Caco-2 (cell line): ENCODE measurements at regions not wholly inside any gene's neighbourhood (a gene's known extent, or its start where the extent isn't known, plus 50 kb on each side); places are given as distances from the start of the nearest gene placed in this dataset.

Experiments used
- BruUV-seq: library from RNA; stranded (reverse); fragments of 400-500 nt; replicated peaks from 2 replicates; lab custom pipeline; 2021; lab: Mats Ljungman, UMichigan
- CTCF ChIA-PET: fragments of 300-600 bp; sonication (Branson Sonifier 250); formaldehyde crosslinking; loops from one replicate; lab custom pipeline; 2022; ENCODE audit warnings: antibody characterized with exemption; lab: Charles Lee
- POLR2A ChIA-PET: fragments of 300-600 bp; sonication (Branson Sonifier 250); formaldehyde crosslinking; loops from one replicate; lab custom pipeline; 2022; ENCODE audit warnings: antibody characterized with exemption; lab: Charles Lee
- DNase-seq, 2 experiments: peaks; one replicate each; pipeline versions ENCODE4 v3.0.0 to v3.0.0-alpha.2; 2020 to 2022
- H3K27me3 ChIP-seq: replicated peaks from 2 replicates; pipeline ENCODE4 v1.6.0; 2011; ENCODE audit warnings: low read length; ENCODE audit not compliant: control insufficient read depth, insufficient read depth
- H3K36me3 ChIP-seq: 2 replicates; pipeline ENCODE4 v1.5.1; 2011; ENCODE audit warnings: low read length; ENCODE audit not compliant: control insufficient read depth, insufficient read depth
- H3K4me1 ChIP-seq: fragments of 250-450 bp; sonication (Bioruptor Pico); 2 replicates; pipeline ENCODE4 v1.5.1; 2020; ENCODE audit warnings: mild to moderate bottlenecking
- H3K4me3 ChIP-seq: 2 replicates; pipeline ENCODE4 v1.5.1; 2011; ENCODE audit warnings: low read depth, mild to moderate bottlenecking, control low read depth, low read length
- H3K9me3 ChIP-seq: fragments of 250-450 bp; sonication (Bioruptor Pico); 2 replicates; pipeline ENCODE4 v1.5.1; 2020; ENCODE audit warnings: mild to moderate bottlenecking, moderate library complexity
- H3K27ac Mint-ChIP-seq: one replicate; pipeline ENCODE4 v1.8.0; 2022; ENCODE audit warnings: mixed read lengths; ENCODE audit not compliant: unreplicated experiment
- H3K27me3 Mint-ChIP-seq: one replicate; pipeline ENCODE4 v1.8.0; 2022; ENCODE audit warnings: mixed read lengths; ENCODE audit not compliant: insufficient read depth, unreplicated experiment
- H3K36me3 Mint-ChIP-seq: one replicate; pipeline ENCODE4 v1.8.0; 2022; ENCODE audit warnings: mild to moderate bottlenecking, mixed read lengths; ENCODE audit not compliant: insufficient read depth, unreplicated experiment
- H3K4me1 Mint-ChIP-seq: one replicate; pipeline ENCODE4 v1.8.0; 2022; ENCODE audit warnings: low read depth, mixed read lengths; ENCODE audit not compliant: unreplicated experiment
- H3K4me3 Mint-ChIP-seq: one replicate; pipeline ENCODE4 v1.8.0; 2022; ENCODE audit warnings: mild to moderate bottlenecking, moderate library complexity, mixed read lengths; ENCODE audit not compliant: unreplicated experiment
- H3K9me3 Mint-ChIP-seq: one replicate; pipeline ENCODE4 v1.8.0; 2022; ENCODE audit warnings: mixed read lengths; ENCODE audit not compliant: unreplicated experiment
- CTCF ChIP-seq, 2 experiments: fragments of 200-600 bp in 1 of 2; IDR thresholded peaks; 1 replicate in 1 of 2; 2 replicates in 1 of 2; pipeline versions ENCODE4 v1.5.1 to v1.8.0; 2011 to 2022; ENCODE audit warnings: antibody characterized with exemption in 1 of 2, control low read depth in 1 of 2, inconsistent platforms in 1 of 2, low read depth in 1 of 2, low read length in 1 of 2, mild to moderate bottlenecking in 1 of 2, moderate library complexity in 1 of 2; ENCODE audit not compliant: insufficient read depth in 1 of 2, severe bottlenecking in 1 of 2, unreplicated experiment in 1 of 2
- intact Hi-C: fragments of 100-400 bp; cut with micrococcal nuclease; formaldehyde crosslinking; loops from one replicate; pipeline ENCODE4 v1.10.0; 2022; ENCODE audit not compliant: unreplicated experiment

- Histone ChIP-seq H3K9me3 (no peaks in the 10 kb centered on the region), H3K36me3 (no peaks in the 10 kb centered on the region), H3K4me1 (no peaks in the 10 kb centered on the region), H3K4me3 (no peak overlapping the region), H3K27me3 (no peaks in the 10 kb centered on the region)
- Mint-ChIP-seq H3K27me3 (peaks cover 9% of the 10 kb centered on the region), H3K36me3 (no peaks in the 10 kb centered on the region), H3K4me1 (no peaks in the 10 kb centered on the region), H3K27ac (no peak overlapping the region), H3K4me3 (no peak overlapping the region), H3K9me3 (no peaks in the 10 kb centered on the region)
- DNase-seq: no peak
- intact Hi-C loops: no loop called here
- no TSS peak for BruUV-seq
- no peak for TF ChIP-seq CTCF (IDR thresholded peaks at IDR 0.05; ENCODE audit: insufficient read depth in 1 of 2, low read depth in 1 of 2, low read length in 1 of 2, severe bottlenecking in 1 of 2, unreplicated experiment in 1 of 2)
- ChIA-PET POLR2A (no interaction called here), CTCF (no interaction called here)
Observed at GRCh38 chr13:105165449-105166125, 1369.9 kb downstream of the EFNB2 start.

- DNase-seq: no peak
- no peaks in the 10 kb centered on the region for H3K36me3 ChIP-seq
- H3K9me3 Mint-ChIP-seq: no peaks in the 10 kb centered on the region
- ChIA-PET POLR2A (no interaction called here), CTCF (no interaction called here)
- H3K36me3 Mint-ChIP-seq: no peaks in the 10 kb centered on the region
- no peak overlapping the region for H3K4me3 Mint-ChIP-seq
- no peaks in the 10 kb centered on the region for H3K4me1 ChIP-seq
- peaks cover 7% of the 10 kb centered on the region for H3K27me3 Mint-ChIP-seq
- no peak overlapping the region for H3K4me3 ChIP-seq
- H3K27me3 ChIP-seq: no peaks in the 10 kb centered on the region
- no peak overlapping the region for H3K27ac Mint-ChIP-seq
- H3K4me1 Mint-ChIP-seq: no peaks in the 10 kb centered on the region
- intact Hi-C loops: no loop called here
- no peak for TF ChIP-seq CTCF (IDR thresholded peaks at IDR 0.05; ENCODE audit: insufficient read depth in 1 of 2, low read depth in 1 of 2, low read length in 1 of 2, severe bottlenecking in 1 of 2, unreplicated experiment in 1 of 2)
- BruUV-seq: no TSS peak
- no peaks in the 10 kb centered on the region for H3K9me3 ChIP-seq
Observed at GRCh38 chr13:105159841-105160240, 1375.6 kb downstream of the EFNB2 start.

- Mint-ChIP-seq H3K27me3 (no peaks in the 10 kb centered on the region), H3K36me3 (no peaks in the 10 kb centered on the region), H3K4me3 (no peak overlapping the region), H3K4me1 (no peaks in the 10 kb centered on the region), H3K9me3 (no peaks in the 10 kb centered on the region), H3K27ac (no peak overlapping the region)
- intact Hi-C loops: no loop called here
- no peaks in the 10 kb centered on the region for H3K27me3 ChIP-seq
- H3K9me3 ChIP-seq: no peaks in the 10 kb centered on the region
- BruUV-seq: no TSS peak
- H3K4me1 ChIP-seq: no peaks in the 10 kb centered on the region
- TF ChIP-seq CTCF (IDR thresholded peaks at IDR 0.05; ENCODE audit: insufficient read depth in 1 of 2, low read depth in 1 of 2, low read length in 1 of 2, severe bottlenecking in 1 of 2, unreplicated experiment in 1 of 2): no peak
- H3K36me3 ChIP-seq: no peaks in the 10 kb centered on the region
- H3K4me3 ChIP-seq: no peak overlapping the region
- ChIA-PET POLR2A (no interaction called here), CTCF (no interaction called here)
- DNase-seq: no peak
Observed at GRCh38 chr13:105153611-105154010, 1381.9 kb downstream of the EFNB2 start.
